ENCODE measurements at regions not wholly inside any gene's neighbourhood (a gene's known extent, or its start where the extent isn't known, plus 50 kb on each side); places are given as distances from the start of the nearest gene placed in this dataset.

GRCh38 chrY:8536277-8536676 lies 801.0 kb upstream of the TSPY4 start:
- no peak overlapping the region for H3K9ac ChIP-seq (ENCODE audit: low read length)
- Mint-ChIP-seq H3K9me3 (ENCODE audit: insufficient read depth) (no peaks in the 10 kb centered on the region), H3K4me1 (peaks cover 57% of the 10 kb centered on the region), H3K27ac (peak overlapping the region; percentile 85), H3K27me3 (no peaks in the 10 kb centered on the region), H3K4me3 (peak overlapping the region; percentile 73)
- H3K27me3 ChIP-seq (replicated peaks in 1 of 4; ENCODE audit: control extremely low read depth in 1 of 4, control insufficient read depth in 3 of 4, insufficient read depth in 4 of 4, low read length in 3 of 4), result peaks cover 0 to 4% (median 0%) of the 10 kb centered on the region in 4 experiments
- H2AFZ ChIP-seq (ENCODE audit: insufficient read depth, low read depth, low read length, poor library complexity, severe bottlenecking), result no peak overlapping the region
- no peak for TF ChIP-seq EZH2 (IDR thresholded peaks at IDR 0.05; ENCODE audit: borderline replicate concordance, insufficient read depth, low read depth, low read length, poor library complexity, severe bottlenecking)
- TF ChIP-seq CTCF (IDR thresholded peaks at IDR 0.05), result no peak
- intact Hi-C loops (cut with micrococcal nuclease), result loop anchor here (10.0 kb wide), 2 partner anchors 811 to 1261 kb away; no protein-coding TSS in a partner anchor
- H3K27ac ChIP-seq (ENCODE audit: low read length in 2 of 2), result peak overlapping the region in 1 of 2 donors; percentile 66
- no peak overlapping the region for H3K4me3 ChIP-seq (ENCODE audit: control extremely low read depth in 1 of 5, extremely low read depth in 1 of 5, insufficient read depth in 1 of 5, low read depth in 2 of 5, low read length in 4 of 5)
- ChIA-PET POLR2A (no interaction called here), CTCF (no interaction called here)
- WGBS (ENCODE audit: insufficient coverage), result no CpG with 5 or more reads among the region's 2 CpGs
- H3K4me1 ChIP-seq (ENCODE audit: control insufficient read depth in 2 of 2, insufficient read depth in 2 of 2, low read length in 2 of 2), result peaks cover 0 to 60% of the 10 kb centered on the region in 2 donors
- H3K79me2 ChIP-seq (ENCODE audit: control insufficient read depth, insufficient read depth, low read length), result no peaks in the 10 kb centered on the region
- peak; percentile 28 for ATAC-seq (ENCODE audit: low read depth)
- no peaks in the 10 kb centered on the region for H3K9me3 ChIP-seq (ENCODE audit: control extremely low read depth in 1 of 3, control insufficient read depth in 2 of 3, insufficient read depth in 1 of 3, low read length in 2 of 3)
- H3K36me3 ChIP-seq (replicated peaks in 1 of 2; ENCODE audit: control extremely low read depth in 1 of 2, control insufficient read depth in 1 of 2, extremely low read depth in 1 of 2, insufficient read depth in 2 of 2, low read length in 1 of 2), result no peaks in the 10 kb centered on the region
- H3K4me2 ChIP-seq (replicated peaks; ENCODE audit: low read depth, low read length, poor library complexity, severe bottlenecking), result no peak overlapping the region
- DNase-seq, result no peak
- H4K20me1 ChIP-seq (ENCODE audit: control insufficient read depth, insufficient read depth, low read length, poor library complexity, severe bottlenecking), result no peaks in the 10 kb centered on the region

- WGBS (ENCODE audit: insufficient coverage), result no CpG with 5 or more reads among the region's 4 CpGs
- H3K36me3 ChIP-seq (replicated peaks in 1 of 2; ENCODE audit: control extremely low read depth in 1 of 2, control insufficient read depth in 1 of 2, extremely low read depth in 1 of 2, insufficient read depth in 2 of 2, low read length in 1 of 2), result no peaks in the 10 kb centered on the region
These were observed 796.0 kb upstream of the TSPY4 start for GRCh38 chrY:8541306-8541705.

More at GRCh38 chrY:8541306-8541705, 796.0 kb upstream of the TSPY4 start:
- Mint-ChIP-seq H3K27me3 (no peaks in the 10 kb centered on the region), H3K4me3 (no peak overlapping the region), H3K4me1 (peaks cover 61% of the 10 kb centered on the region), H3K27ac (no peak overlapping the region), H3K9me3 (ENCODE audit: insufficient read depth) (no peaks in the 10 kb centered on the region)
- H3K79me2 ChIP-seq (ENCODE audit: control insufficient read depth, insufficient read depth, low read length), result no peaks in the 10 kb centered on the region
- no peaks in the 10 kb centered on the region for H3K9me3 ChIP-seq (ENCODE audit: control extremely low read depth in 1 of 3, control insufficient read depth in 2 of 3, insufficient read depth in 1 of 3, low read length in 2 of 3)
- POLR2A ChIA-PET, result no interaction called here
- intact Hi-C loops (cut with micrococcal nuclease), result no loop called here
- peaks cover 0 to 66% of the 10 kb centered on the region in 2 donors for H3K4me1 ChIP-seq (ENCODE audit: control insufficient read depth in 2 of 2, insufficient read depth in 2 of 2, low read length in 2 of 2)
- H3K4me3 ChIP-seq (ENCODE audit: control extremely low read depth in 1 of 5, extremely low read depth in 1 of 5, insufficient read depth in 1 of 5, low read depth in 2 of 5, low read length in 4 of 5), result no peak overlapping the region
- H3K27ac ChIP-seq (ENCODE audit: low read length in 2 of 2), result no peak overlapping the region
- CTCF ChIA-PET, result interaction anchor here (0.6 kb wide), 1 partner anchor 810 kb away, joined by 4 read pairs; no protein-coding TSS in a partner anchor
- DNase-seq (no peak), ATAC-seq (ENCODE audit: low read depth) (no peak)
- H4K20me1 ChIP-seq (ENCODE audit: control insufficient read depth, insufficient read depth, low read length, poor library complexity, severe bottlenecking), result no peaks in the 10 kb centered on the region
- H3K9ac ChIP-seq (ENCODE audit: low read length), result no peak overlapping the region
- no peak overlapping the region for H2AFZ ChIP-seq (ENCODE audit: insufficient read depth, low read depth, low read length, poor library complexity, severe bottlenecking)
- TF ChIP-seq EZH2 (IDR thresholded peaks at IDR 0.05; ENCODE audit: borderline replicate concordance, insufficient read depth, low read depth, low read length, poor library complexity, severe bottlenecking) (no peak), CTCF (IDR thresholded peaks at IDR 0.05) (no peak)
- H3K27me3 ChIP-seq (replicated peaks in 1 of 4; ENCODE audit: control extremely low read depth in 1 of 4, control insufficient read depth in 3 of 4, insufficient read depth in 4 of 4, low read length in 3 of 4), result no peaks in the 10 kb centered on the region
- no peak overlapping the region for H3K4me2 ChIP-seq (replicated peaks; ENCODE audit: low read depth, low read length, poor library complexity, severe bottlenecking)
